OCI-LY1 (cell line): ENCODE measurements at regions not wholly inside any gene's neighbourhood (a gene's known extent, or its start where the extent isn't known, plus 50 kb on each side); places are given as distances from the start of the nearest gene placed in this dataset.

ENCODE experiments used
- H2AFZ ChIP-seq: fragments of 200-600 bp; sonication (generic), shearing (Covaris generic); 2 replicates; pipeline ENCODE4 v1.6.0; 2014; ENCODE audit warnings: antibody characterized with exemption, mild to moderate bottlenecking, low read length
- H3F3A ChIP-seq: fragments of 200-600 bp; sonication (generic), shearing (Covaris generic); 2 replicates; pipeline ENCODE4 v1.6.0; 2014; ENCODE audit warnings: mild to moderate bottlenecking, antibody characterized with exemption, low read length, moderate library complexity; ENCODE audit not compliant: insufficient read depth
- H3K27ac ChIP-seq: fragments of 200-600 bp; sonication (generic); 2 replicates; pipeline ENCODE4 v1.5.1; 2014; ENCODE audit warnings: low read length, mixed run types, mild to moderate bottlenecking, low read depth; ENCODE audit not compliant: poor library complexity, severe bottlenecking
- H3K27me3 ChIP-seq: fragments of 200-600 bp; sonication (generic); 2 replicates; pipeline ENCODE4 v1.6.0; 2014; ENCODE audit warnings: antibody characterized with exemption, mild to moderate bottlenecking, low read length, moderate library complexity; ENCODE audit not compliant: insufficient read depth
- H3K36me3 ChIP-seq: fragments of 200-600 bp; sonication (generic); 2 replicates; pipeline ENCODE4 v1.6.1; 2014; ENCODE audit warnings: mild to moderate bottlenecking, antibody characterized with exemption, low read length, moderate library complexity, mixed read lengths; ENCODE audit not compliant: insufficient read depth
- H3K4me1 ChIP-seq: fragments of 200-600 bp; sonication (generic); 2 replicates; pipeline ENCODE4 v1.5.1; 2014; ENCODE audit warnings: mild to moderate bottlenecking, low read length, moderate library complexity; ENCODE audit not compliant: insufficient read depth, severe bottlenecking
- H3K4me2 ChIP-seq: fragments of 200-600 bp; sonication (generic), shearing (Covaris generic); 2 replicates; pipeline ENCODE4 v1.6.1; 2014; ENCODE audit warnings: low read length
- H3K4me3 ChIP-seq: fragments of 200-600 bp; sonication (generic); 2 replicates; pipeline ENCODE4 v1.5.1; 2014; ENCODE audit warnings: low read length, low read depth, mild to moderate bottlenecking, mixed read lengths; ENCODE audit not compliant: poor library complexity, severe bottlenecking
- H3K79me2 ChIP-seq: fragments of 200-600 bp; shearing (Covaris generic); 2 replicates; pipeline ENCODE4 v1.6.1; 2016; ENCODE audit warnings: mixed run types, low read length, mixed read lengths; ENCODE audit not compliant: insufficient read depth
- H3K9ac ChIP-seq: fragments of 200-600 bp; sonication (generic), shearing (Covaris generic); 2 replicates; pipeline ENCODE4 v1.6.1; 2014; ENCODE audit warnings: mild to moderate bottlenecking, low read length, mixed read lengths
- H3K9me2 ChIP-seq: fragments of 200-600 bp; sonication (generic), shearing (Covaris generic); 2 replicates; pipeline ENCODE4 v1.6.1; 2014; ENCODE audit warnings: low read depth, mild to moderate bottlenecking, low read length, mixed read lengths
- H3K9me3 ChIP-seq: fragments of 200-600 bp; shearing (Covaris generic); 2 replicates; pipeline ENCODE4 v1.6.1; 2014; ENCODE audit warnings: low read length, mixed read lengths
- H4K20me1 ChIP-seq: fragments of 200-600 bp; sonication (generic), shearing (Covaris generic); 2 replicates; pipeline ENCODE4 v1.6.0; 2016; ENCODE audit warnings: mild to moderate bottlenecking, low read length; ENCODE audit not compliant: insufficient read depth
- CTCF ChIP-seq: fragments of 200-600 bp; sonication (generic), shearing (Covaris generic); IDR thresholded peaks from 2 replicates; pipeline ENCODE4 v1.5.1; 2017; ENCODE audit warnings: mild to moderate bottlenecking, antibody characterized with exemption, low read length, moderate library complexity, mixed read lengths
- EZH2 ChIP-seq: fragments of 200-600 bp; sonication (generic), shearing (Covaris generic); IDR thresholded peaks from 2 replicates; pipeline ENCODE4 v1.8.0; 2017; ENCODE audit warnings: borderline replicate concordance, mixed run types, mild to moderate bottlenecking, antibody characterized with exemption, low read length, moderate library complexity, mixed read lengths

GRCh38 chr13:54945973-54946372 lies 1917.4 kb downstream of the OLFM4 start:
- no peaks in the 10 kb centered on the region for H3K9me3 ChIP-seq
- no peaks in the 10 kb centered on the region for H3K79me2 ChIP-seq
- H3K36me3 ChIP-seq: no peaks in the 10 kb centered on the region
- H3K9ac ChIP-seq: no peak overlapping the region
- no peak overlapping the region for H2AFZ ChIP-seq
- H3K4me2 ChIP-seq: no peak overlapping the region
- H3K9me2 ChIP-seq: no peaks in the 10 kb centered on the region
- H3F3A ChIP-seq: no peaks in the 10 kb centered on the region
- H4K20me1 ChIP-seq: no peaks in the 10 kb centered on the region
- H3K4me3 ChIP-seq: no peak overlapping the region
- no peak for TF ChIP-seq CTCF
- TF ChIP-seq EZH2: no peak
- H3K27ac ChIP-seq: no peak overlapping the region
- no peaks in the 10 kb centered on the region for H3K4me1 ChIP-seq
- H3K27me3 ChIP-seq: no peaks in the 10 kb centered on the region

GRCh38 chr13:54949735-54950134 lies 1921.1 kb downstream of the OLFM4 start:
- Histone ChIP-seq H2AFZ (no peak overlapping the region), H3K9ac (no peak overlapping the region), H3K4me3 (no peak overlapping the region), H3K9me3 (no peaks in the 10 kb centered on the region), H3K36me3 (no peaks in the 10 kb centered on the region), H3K4me2 (no peak overlapping the region), H3K79me2 (no peaks in the 10 kb centered on the region), H3K9me2 (no peaks in the 10 kb centered on the region), H3K27ac (no peak overlapping the region), H4K20me1 (no peaks in the 10 kb centered on the region), H3F3A (no peaks in the 10 kb centered on the region), H3K4me1 (no peaks in the 10 kb centered on the region), H3K27me3 (no peaks in the 10 kb centered on the region)
- no peak for TF ChIP-seq EZH2
- TF ChIP-seq CTCF: no peak

GRCh38 chr13:54950546-54950945 lies 1921.9 kb downstream of the OLFM4 start:
- Histone ChIP-seq H3F3A (no peaks in the 10 kb centered on the region), H3K4me3 (no peak overlapping the region), H3K27me3 (no peaks in the 10 kb centered on the region), H3K9ac (no peak overlapping the region), H3K9me2 (no peaks in the 10 kb centered on the region), H3K36me3 (no peaks in the 10 kb centered on the region), H4K20me1 (no peaks in the 10 kb centered on the region), H3K4me1 (no peaks in the 10 kb centered on the region), H3K9me3 (no peaks in the 10 kb centered on the region), H3K4me2 (no peak overlapping the region), H2AFZ (no peak overlapping the region), H3K79me2 (no peaks in the 10 kb centered on the region), H3K27ac (no peak overlapping the region)
- no peak for TF ChIP-seq CTCF
- TF ChIP-seq EZH2: no peak
